Activated CD4-positive, alpha-beta T cell treated with anti-CD3 and anti-CD28 coated beads for 48 hours (primary cell): ENCODE measurements at regions not wholly inside any gene's neighbourhood (a gene's known extent, or its start where the extent isn't known, plus 50 kb on each side); places are given as distances from the start of the nearest gene placed in this dataset.

Source experiments
- DNase-seq: peaks from one replicate; pipeline ENCODE4 v3.0.0-alpha.2; 2020

DNA sequence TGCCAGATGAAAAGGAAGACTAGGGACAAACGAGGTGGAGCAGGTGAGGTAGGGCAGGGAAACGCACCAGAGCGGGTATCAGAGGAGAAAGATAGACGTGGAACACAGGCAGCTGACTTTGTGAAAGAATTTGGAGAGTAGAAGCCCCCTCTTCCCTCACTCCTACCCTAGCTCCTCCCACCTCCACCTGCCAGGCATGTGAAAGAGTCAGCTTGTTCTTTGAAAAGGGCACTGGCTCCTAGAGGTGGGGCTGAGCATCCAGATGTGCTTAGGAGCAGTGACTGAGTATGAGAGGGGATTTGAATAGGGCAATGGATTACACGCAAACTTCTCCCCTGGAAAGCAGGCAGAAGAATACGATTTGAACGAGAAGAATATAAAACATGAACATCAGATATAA, 174.2 kb upstream of the INHBA start:
- no peak for DNase-seq

GRCh38 chr7:41875513-41875912, 172.6 kb upstream of the INHBA start:
- DNase-seq, result no peak

DNA sequence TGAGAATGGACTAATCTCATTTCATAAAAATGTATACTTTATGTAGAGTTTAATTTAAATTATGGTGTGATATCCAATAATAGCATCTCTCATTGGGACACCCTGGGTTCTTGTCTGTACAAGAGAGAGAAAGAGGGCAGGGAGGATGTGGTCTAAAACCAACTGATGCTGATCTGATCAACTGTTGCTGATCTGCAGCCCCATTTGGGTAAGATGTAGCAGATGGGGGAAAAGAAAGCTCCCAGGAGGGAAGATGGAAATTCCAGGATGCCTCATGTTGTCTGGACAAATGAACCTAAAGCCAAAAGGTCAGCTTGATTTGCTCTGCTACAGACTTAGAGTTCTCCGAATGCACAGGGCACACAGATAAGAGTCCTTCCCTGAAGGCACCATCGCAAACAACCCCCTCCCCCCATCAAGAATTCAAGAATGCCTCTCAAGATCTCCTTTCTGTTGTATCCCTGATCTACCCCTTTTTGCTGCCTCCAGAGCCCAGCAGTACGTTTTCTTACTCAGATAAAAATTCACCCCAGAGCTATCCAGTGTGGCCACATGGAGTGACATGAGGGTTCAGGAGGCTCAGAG, 171.4 kb upstream of the INHBA start:
- no peak for DNase-seq

GRCh38 chr7:41873741-41874140, 170.9 kb upstream of the INHBA start:
- no peak for DNase-seq

DNA sequence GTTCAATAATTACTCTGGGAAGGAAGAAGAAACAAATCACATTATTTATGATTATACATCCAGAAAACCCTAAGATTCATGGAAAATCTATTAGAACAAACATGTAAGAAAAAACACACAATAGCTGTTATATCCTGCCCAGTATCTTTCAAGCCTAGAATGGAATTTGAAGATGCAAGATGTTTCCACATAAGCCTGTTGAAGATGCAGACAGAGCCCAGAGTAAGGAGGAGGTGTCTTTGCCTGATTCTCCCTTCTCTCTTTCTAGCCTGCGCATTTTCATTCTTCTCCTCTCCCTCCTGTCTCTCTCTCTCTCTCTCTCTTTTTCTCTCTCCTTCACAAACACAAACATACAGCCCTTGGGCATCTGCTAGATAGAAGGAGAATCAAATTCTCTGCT, 170.1 kb upstream of the INHBA start:
- DNase-seq, result no peak

- no peak for DNase-seq
These were observed 167.7 kb upstream of the INHBA start for GRCh38 chr7:41870461-41871138.

DNA sequence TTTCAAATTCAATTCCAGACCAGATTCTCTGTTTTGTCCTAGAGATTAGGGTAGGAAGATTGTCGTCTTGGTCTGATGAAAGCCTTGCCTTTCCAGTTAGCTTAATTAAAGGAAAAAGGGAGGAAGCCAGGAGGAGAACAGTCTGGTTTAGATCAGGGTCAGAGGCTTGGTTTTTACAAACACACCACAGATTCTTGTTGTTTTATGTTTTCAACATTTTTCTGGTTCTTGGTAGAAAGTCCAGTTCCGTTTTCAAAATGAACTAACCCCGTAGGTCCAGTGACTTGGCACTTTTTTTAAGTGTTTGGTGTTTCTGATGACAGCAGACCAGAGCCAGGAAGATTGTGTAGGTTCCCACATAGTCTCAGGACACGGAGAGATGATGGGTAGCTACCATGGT, 167.1 kb upstream of the INHBA start:
- no peak for DNase-seq

DNA sequence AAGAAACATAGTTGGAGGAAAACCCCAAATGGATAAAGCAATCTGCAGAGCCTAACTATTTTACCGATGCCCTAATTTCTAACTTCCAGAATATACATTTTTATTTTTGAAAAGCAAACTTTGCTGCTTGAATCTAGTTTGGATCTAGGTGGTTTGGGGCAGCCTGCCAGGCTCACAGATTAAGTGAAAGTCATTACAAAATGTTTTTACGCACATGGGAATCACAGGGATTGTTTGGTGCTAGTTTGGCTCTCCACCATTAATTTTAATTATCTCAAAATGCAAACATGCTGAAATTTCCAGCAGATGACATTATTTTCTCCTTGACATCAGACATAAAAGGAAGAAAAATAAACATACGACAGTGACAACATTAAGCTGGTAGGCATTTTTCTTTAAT, 166.7 kb upstream of the INHBA start:
- no peak for DNase-seq

GRCh38 chr7:41869091-41869490, 166.2 kb upstream of the INHBA start:
- no peak for DNase-seq

DNA sequence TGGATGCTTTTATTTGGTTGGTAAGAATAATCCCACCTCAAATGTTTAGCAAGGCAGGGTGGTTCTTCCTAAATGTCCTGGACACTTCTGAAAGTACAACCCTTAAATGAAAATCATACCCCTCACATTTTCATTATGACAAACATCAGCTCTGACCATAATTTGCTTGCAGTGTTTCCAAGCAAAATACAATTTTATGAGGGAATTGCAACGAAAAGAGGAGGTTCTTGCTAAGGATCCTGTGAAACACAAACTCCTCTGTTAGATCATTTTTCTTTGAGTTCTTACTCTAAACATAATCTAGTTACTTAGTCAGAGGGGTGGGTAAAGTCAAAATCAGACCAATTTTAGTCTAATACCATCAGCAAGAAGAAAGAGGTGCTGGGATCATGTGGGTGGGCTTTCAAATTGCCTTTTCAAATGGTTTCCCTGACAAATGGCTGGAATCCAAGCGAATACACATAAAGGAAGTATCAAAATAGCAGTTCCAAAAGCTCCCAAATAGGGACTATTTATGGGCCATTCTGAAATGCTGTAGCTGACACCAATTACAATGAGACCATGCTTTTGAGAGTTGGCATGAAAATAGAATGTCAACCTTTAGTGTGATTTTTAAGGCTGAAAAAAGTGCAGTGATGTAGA, 164.9 kb upstream of the INHBA start:
- no peak for DNase-seq

GRCh38 chr7:41862261-41862660, 159.4 kb upstream of the INHBA start:
- no peak for DNase-seq

- no peak for DNase-seq
These were observed 158.8 kb upstream of the INHBA start for GRCh38 chr7:41861642-41862041.

DNA sequence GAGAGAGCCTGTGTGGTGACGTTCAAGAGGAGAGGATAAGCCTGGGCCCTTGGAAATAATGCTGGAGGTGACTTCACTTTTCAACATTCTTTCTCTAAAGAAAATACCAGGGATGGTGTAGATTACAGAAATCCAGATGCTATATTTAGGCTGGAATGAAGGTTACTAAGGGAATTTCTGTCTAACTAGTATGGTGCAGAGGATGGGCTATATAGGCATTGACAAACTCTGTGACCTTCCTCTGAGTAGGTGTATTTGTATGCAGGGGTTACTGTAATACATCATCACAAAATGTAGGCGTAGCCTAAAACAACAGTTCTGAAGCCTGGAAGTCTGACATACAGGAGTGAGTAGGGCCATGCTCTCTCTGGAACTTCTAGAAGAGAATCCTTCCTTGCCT, 155.3 kb upstream of the INHBA start:
- DNase-seq, result no peak

- no peak for DNase-seq
These were observed 152.9 kb upstream of the INHBA start for GRCh38 chr7:41855798-41856197.

GRCh38 chr7:41847606-41848005, 144.7 kb upstream of the INHBA start:
- no peak for DNase-seq

DNA sequence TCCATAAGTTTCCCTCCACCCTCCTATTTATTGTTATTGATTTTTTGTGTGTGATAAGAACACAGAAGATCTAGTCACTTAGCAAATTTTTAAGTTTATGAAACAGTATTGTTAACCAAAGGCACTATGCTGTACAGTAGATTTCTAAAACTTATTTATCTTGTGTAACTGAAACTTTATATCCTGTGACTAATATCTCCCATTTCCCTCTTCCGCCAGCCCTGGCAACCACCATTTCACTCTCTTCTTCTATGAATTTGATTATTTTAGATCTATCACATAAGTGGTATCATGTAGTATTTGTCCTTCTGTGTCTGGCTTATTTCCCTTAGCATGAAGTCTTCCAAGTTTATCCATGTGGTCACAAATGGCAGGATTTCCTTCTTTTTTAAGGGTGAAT, 144.3 kb upstream of the INHBA start:
- no peak for DNase-seq

GRCh38 chr7:41842956-41843355, 140.1 kb upstream of the INHBA start:
- DNase-seq, result no peak

GRCh38 chr7:41837916-41838315, 135.0 kb upstream of the INHBA start:
- DNase-seq, result no peak

GRCh38 chr7:41835976-41836530, 133.2 kb upstream of the INHBA start:
- no peak for DNase-seq

GRCh38 chr7:41834805-41835694, 132.2 kb upstream of the INHBA start:
- DNase-seq, result no peak

- DNase-seq, result no peak
These were observed 130.1 kb upstream of the INHBA start for GRCh38 chr7:41832941-41833340.

GRCh38 chr7:41830271-41830670, 127.4 kb upstream of the INHBA start:
- DNase-seq, result no peak

- DNase-seq, result no peak
These were observed 126.0 kb upstream of the INHBA start for GRCh38 chr7:41828911-41829310.
